ENCODE measurements at regions not wholly inside any gene's neighbourhood (a gene's known extent, or its start where the extent isn't known, plus 50 kb on each side); places are given as distances from the start of the nearest gene placed in this dataset.
"Not testable (repeated sequence)": the region's sequence is repeated elsewhere in the genome, so short reads cannot be mapped to it uniquely, and the experiment has no call there.

GRCh38 chr3:107198581-107199181 is 178.6 kb upstream of the CCDC54 start:
- no peak for DNase-seq (ENCODE audit: extremely low spot score)
- Histone ChIP-seq H3K27me3 (no peaks in the 10 kb centered on the region), H3K27ac (replicated peaks in 1 of 4) (peak overlapping the region in 3 of 4 donors; percentile 18 to 50 (median 31)), H3K4me3 (peak overlapping the region; percentile 3 to 13 (median 4)), H3K4me1 (peaks cover 13 to 34% (median 23%) of the 10 kb centered on the region in 4 donors), H3K36me3 (no peaks in the 10 kb centered on the region), H3K9me3 (no peaks in the 10 kb centered on the region)
- 28% methylated on average over 9 of the region's 9 CpGs for WGBS
- no peak for TF ChIP-seq EP300 (IDR thresholded peaks at IDR 0.05)
- TF ChIP-seq CTCF (IDR thresholded peaks at IDR 0.05) = no peak
- TF ChIP-seq POLR2A (IDR thresholded peaks at IDR 0.05; ENCODE audit: low read depth) = no peak
- TF ChIP-seq POLR2AphosphoS5 (IDR thresholded peaks at IDR 0.05) = no peak
- intact Hi-C loops (cut with DNase I) = no loop called here

- no peak for DNase-seq (ENCODE audit: extremely low spot score)
- intact Hi-C loops (cut with DNase I) = no loop called here
- H3K4me3 ChIP-seq = no peak overlapping the region
- no peaks in the 10 kb centered on the region for H3K9me3 ChIP-seq
- TF ChIP-seq POLR2A (IDR thresholded peaks at IDR 0.05; ENCODE audit: low read depth) (no peak), EP300 (IDR thresholded peaks at IDR 0.05) (no peak), POLR2AphosphoS5 (IDR thresholded peaks at IDR 0.05) (no peak), CTCF (IDR thresholded peaks at IDR 0.05) (no peak)
- H3K36me3 ChIP-seq = no peaks in the 10 kb centered on the region
- 95% methylated on average over 1 of the region's 1 CpG for WGBS
- H3K27ac ChIP-seq (replicated peaks in 1 of 4) = no peak overlapping the region
- peaks cover 13 to 34% (median 24%) of the 10 kb centered on the region in 4 donors for H3K4me1 ChIP-seq
- no peaks in the 10 kb centered on the region for H3K27me3 ChIP-seq
Observed at GRCh38 chr3:107201146-107201545, 176.1 kb upstream of the CCDC54 start.

DNA sequence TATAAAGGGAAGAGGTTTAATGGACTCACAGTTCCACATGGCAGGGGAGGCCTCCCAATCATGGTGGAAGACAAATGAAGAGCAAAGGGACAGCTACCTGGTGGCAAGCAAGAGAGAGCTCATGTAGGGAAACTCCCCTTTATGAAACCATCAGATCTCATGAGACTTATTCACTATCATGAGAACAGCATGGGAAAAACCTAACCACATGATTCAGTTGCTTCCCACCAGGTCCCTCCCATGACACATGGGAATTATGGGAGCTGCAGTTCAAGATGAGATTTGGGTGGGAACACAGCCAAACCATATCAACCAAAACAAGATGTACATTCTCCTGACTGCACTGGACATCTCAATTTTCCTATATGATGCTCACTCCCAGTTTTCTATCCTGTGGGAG is 174.4 kb upstream of the CCDC54 start:
- DNase-seq (ENCODE audit: extremely low spot score); intact Hi-C loops (cut with DNase I); H3K27me3 ChIP-seq; H3K4me3 ChIP-seq; H3K27ac ChIP-seq (replicated peaks in 1 of 4); H3K9me3 ChIP-seq; H3K36me3 ChIP-seq: not testable (repeated sequence)
- peaks cover 26 to 48% (median 41%) of the 10 kb centered on the region in 4 donors for H3K4me1 ChIP-seq

DNA sequence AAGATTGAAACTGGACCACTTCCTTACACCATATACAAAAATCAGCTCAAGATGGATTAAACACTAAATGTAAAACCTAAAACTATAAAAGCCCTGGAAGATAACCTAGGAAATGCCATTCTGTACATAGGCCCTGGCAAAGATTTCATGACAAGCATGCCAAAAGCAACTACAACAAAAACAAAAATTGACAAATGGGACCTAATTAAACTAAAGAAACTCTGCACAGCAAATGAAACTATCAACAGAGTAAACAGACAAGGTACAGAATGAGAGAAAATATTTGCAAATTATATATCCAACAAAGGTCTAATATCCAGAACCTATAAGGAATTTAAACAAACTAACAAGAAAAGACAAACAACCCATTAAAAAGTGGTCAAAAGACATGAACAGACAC is 173.1 kb upstream of the CCDC54 start:
- intact Hi-C loops (cut with DNase I) = no loop called here
- Histone ChIP-seq H3K4me1 (peaks cover 32 to 48% (median 41%) of the 10 kb centered on the region in 4 donors), H3K36me3 (no peaks in the 10 kb centered on the region), H3K9me3 (no peaks in the 10 kb centered on the region), H3K4me3 (no peak overlapping the region), H3K27ac (replicated peaks in 1 of 4) (no peak overlapping the region), H3K27me3 (no peaks in the 10 kb centered on the region)
- no peak for DNase-seq (ENCODE audit: extremely low spot score)
- TF ChIP-seq POLR2A (IDR thresholded peaks at IDR 0.05; ENCODE audit: low read depth) (no peak), POLR2AphosphoS5 (IDR thresholded peaks at IDR 0.05) (no peak), CTCF (IDR thresholded peaks at IDR 0.05) (no peak), EP300 (IDR thresholded peaks at IDR 0.05) (no peak)

DNA sequence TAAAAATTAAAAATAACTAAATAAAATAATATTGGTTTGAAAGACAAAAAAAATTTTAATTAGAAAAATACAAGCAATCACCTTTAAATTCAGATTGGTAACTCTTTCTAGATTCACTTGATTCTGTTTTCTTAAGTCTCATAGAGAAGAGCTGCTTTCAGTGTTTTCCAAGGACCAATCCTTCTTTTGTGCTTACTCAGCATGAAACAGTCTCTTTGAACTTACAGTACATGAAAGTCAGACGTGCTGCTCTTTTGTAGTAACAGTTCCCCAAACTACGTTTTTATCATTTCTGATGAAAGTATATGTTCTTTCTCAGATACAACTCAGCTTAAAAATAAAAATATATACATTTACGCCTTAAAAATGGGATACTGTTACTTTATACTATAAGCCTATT is 171.9 kb upstream of the CCDC54 start:
- no peak overlapping the region for H3K27ac ChIP-seq (replicated peaks in 1 of 4)
- intact Hi-C loops (cut with DNase I) = no loop called here
- WGBS = 78% methylated on average over 3 of the region's 3 CpGs

More for the DNA sequence above, 171.9 kb upstream of the CCDC54 start:
- Histone ChIP-seq H3K4me3 (no peak overlapping the region), H3K9me3 (no peaks in the 10 kb centered on the region), H3K4me1 (peaks cover 30 to 39% (median 37%) of the 10 kb centered on the region in 4 donors), H3K27me3 (no peaks in the 10 kb centered on the region), H3K36me3 (no peaks in the 10 kb centered on the region)
- no peak for TF ChIP-seq POLR2AphosphoS5 (IDR thresholded peaks at IDR 0.05)
- no peak for TF ChIP-seq CTCF (IDR thresholded peaks at IDR 0.05)
- TF ChIP-seq EP300 (IDR thresholded peaks at IDR 0.05) = no peak
- TF ChIP-seq POLR2A (IDR thresholded peaks at IDR 0.05; ENCODE audit: low read depth) = no peak
- no peak for DNase-seq (ENCODE audit: extremely low spot score)

Data from esophagus muscularis mucosa (tissue), 4 donors.